Fibroblast of skin of scalp (primary cell): ENCODE measurements at regions not wholly inside any gene's neighbourhood (a gene's known extent, or its start where the extent isn't known, plus 50 kb on each side); places are given as distances from the start of the nearest gene placed in this dataset.
"Not testable (repeated sequence)": the region's sequence is repeated elsewhere in the genome, so short reads cannot be mapped to it uniquely, and the experiment has no call there.

ENCODE experiments used
- DNase-seq: peaks from one replicate; pipeline ENCODE4 v3.0.0-alpha.2; 2013

- no peak for DNase-seq
These were observed 63.8 kb upstream of the WNT7B start for GRCh38 chr22:46040471-46041465.

GRCh38 chr22:46041642-46042041 is 64.7 kb upstream of the WNT7B start:
- DNase-seq, result no peak

- DNase-seq, result peak; percentile 73
These were observed 65.8 kb upstream of the WNT7B start for GRCh38 chr22:46042786-46043185.

GRCh38 chr22:46043339-46043738 is 66.4 kb upstream of the WNT7B start:
- no peak for DNase-seq

GRCh38 chr22:46043816-46044620 is 67.1 kb upstream of the WNT7B start:
- DNase-seq, result peak; percentile 30

- peak; percentile 43 for DNase-seq
These were observed 67.9 kb upstream of the WNT7B start for GRCh38 chr22:46044621-46045458.

- no peak for DNase-seq
These were observed 68.7 kb upstream of the WNT7B start for GRCh38 chr22:46045459-46046298.

- DNase-seq, result no peak
These were observed 69.3 kb upstream of the WNT7B start for GRCh38 chr22:46046299-46046685.

- DNase-seq, result no peak
These were observed 70.3 kb upstream of the WNT7B start for GRCh38 chr22:46047226-46047625.

GRCh38 chr22:46047841-46048595 is 71.1 kb upstream of the WNT7B start:
- peak; percentile 17 for DNase-seq

- DNase-seq, result not testable (repeated sequence)
These were observed 71.7 kb upstream of the WNT7B start for GRCh38 chr22:46048661-46049060.

GRCh38 chr22:46049726-46050450 is 72.9 kb upstream of the WNT7B start:
- no peak for DNase-seq

GRCh38 chr22:46050451-46050845 is 73.5 kb upstream of the WNT7B start:
- no peak for DNase-seq

GRCh38 chr22:46050916-46051614 is 74.1 kb upstream of the WNT7B start:
- no peak for DNase-seq

- no peak for DNase-seq
These were observed 74.7 kb upstream of the WNT7B start for GRCh38 chr22:46051646-46052045.

- DNase-seq, result no peak
These were observed 75.4 kb upstream of the WNT7B start for GRCh38 chr22:46052331-46052771.

GRCh38 chr22:46052801-46053562 is 76.0 kb upstream of the WNT7B start:
- DNase-seq, result no peak

GRCh38 chr22:46053563-46054090 is 76.7 kb upstream of the WNT7B start:
- DNase-seq, result peak; percentile 71
